GM23248 (cell line): ENCODE measurements at regions not wholly inside any gene's neighbourhood (a gene's known extent, or its start where the extent isn't known, plus 50 kb on each side); places are given as distances from the start of the nearest gene placed in this dataset.
A peak's percentile ranks its signal among the peaks of the same experiment; 100 is the strongest.

Source experiments
- DNase-seq: peaks from one replicate; pipeline ENCODE4 v3.0.0-alpha.2; 2015
- H2AFZ ChIP-seq: fragments of 200-600 bp; sonication (generic); 2 replicates; pipeline ENCODE4 v1.6.1; 2016; ENCODE audit warnings: antibody characterized with exemption
- H3F3A ChIP-seq: fragments of 200-600 bp; sonication (generic); 2 replicates; pipeline ENCODE4 v1.6.1; 2016; ENCODE audit warnings: mild to moderate bottlenecking, antibody characterized with exemption, mixed run types; ENCODE audit not compliant: insufficient read depth
- H3K27ac ChIP-seq: fragments of 200-600 bp; sonication (generic); 2 replicates; pipeline ENCODE4 v1.5.1; 2016; ENCODE audit warnings: mild to moderate bottlenecking
- H3K27me3 ChIP-seq: fragments of 200-600 bp; sonication (generic); replicated peaks from 2 replicates; pipeline ENCODE4 v1.6.1; 2016; ENCODE audit warnings: mild to moderate bottlenecking; ENCODE audit not compliant: insufficient read depth
- H3K36me3 ChIP-seq: fragments of 200-600 bp; sonication (generic); 2 replicates; pipeline ENCODE4 v1.6.1; 2016; ENCODE audit warnings: low read depth, mild to moderate bottlenecking
- H3K4me1 ChIP-seq: fragments of 200-600 bp; sonication (generic); 2 replicates; pipeline ENCODE4 v1.6.1; 2016; ENCODE audit warnings: mild to moderate bottlenecking; ENCODE audit not compliant: insufficient read depth
- H3K4me2 ChIP-seq: fragments of 200-600 bp; sonication (generic); one replicate; pipeline ENCODE4 v1.6.1; 2016; ENCODE audit warnings: mild to moderate bottlenecking; ENCODE audit not compliant: unreplicated experiment
- H3K4me3 ChIP-seq: fragments of 200-600 bp; sonication (generic); 2 replicates; pipeline ENCODE4 v1.5.1; 2016; ENCODE audit warnings: mild to moderate bottlenecking
- H3K79me2 ChIP-seq: fragments of 200-600 bp; sonication (generic); 2 replicates; pipeline ENCODE4 v1.6.1; 2016; ENCODE audit warnings: mild to moderate bottlenecking; ENCODE audit not compliant: insufficient read depth
- H3K9ac ChIP-seq: fragments of 200-600 bp; sonication (generic); 2 replicates; pipeline ENCODE4 v1.6.1; 2016; ENCODE audit warnings: mild to moderate bottlenecking
- H3K9me2 ChIP-seq: fragments of 200-600 bp; sonication (generic); 2 replicates; pipeline ENCODE4 v1.6.1; 2016; ENCODE audit warnings: mixed run types, mild to moderate bottlenecking, moderate library complexity; ENCODE audit not compliant: insufficient read depth
- H3K9me3 ChIP-seq: fragments of 200-600 bp; sonication (generic); one replicate; pipeline ENCODE4 v1.6.1; 2017; ENCODE audit warnings: low read depth
- H4K20me1 ChIP-seq: fragments of 200-600 bp; sonication (generic); 2 replicates; pipeline ENCODE4 v1.6.0; 2016; ENCODE audit not compliant: insufficient read depth
- EZH2 ChIP-seq: fragments of 200-600 bp; sonication (generic); IDR thresholded peaks from 2 replicates; pipeline ENCODE4 v1.6.1; 2018; ENCODE audit warnings: antibody characterized with exemption, mild to moderate bottlenecking; ENCODE audit not compliant: insufficient read depth, poor library complexity, severe bottlenecking
- EZH2phosphoT487 ChIP-seq: fragments of 200-600 bp; sonication (generic); IDR thresholded peaks from 2 replicates; pipeline ENCODE4 v1.6.1; 2018; ENCODE audit warnings: antibody characterized with exemption, moderate library complexity, mild to moderate bottlenecking, low read depth; ENCODE audit not compliant: insufficient read depth
- WGBS, 2 experiments: methylation state at CpG; one replicate each; pipeline ENCODE4 v1.1.6; 2015 to 2017; ENCODE audit warnings: low lambda C conversion rate in 2 of 2, low coverage in 1 of 2; ENCODE audit errors: missing lambda C conversion rate in 2 of 2; 5-methylcytosine and 5-hydroxymethylcytosine counted together
- in situ Hi-C: fragments of 300-500 bp; cut with MboI; formaldehyde crosslinking; loops from 2 replicates; pipeline ENCODE4 v1.15.0; 2020

DNA sequence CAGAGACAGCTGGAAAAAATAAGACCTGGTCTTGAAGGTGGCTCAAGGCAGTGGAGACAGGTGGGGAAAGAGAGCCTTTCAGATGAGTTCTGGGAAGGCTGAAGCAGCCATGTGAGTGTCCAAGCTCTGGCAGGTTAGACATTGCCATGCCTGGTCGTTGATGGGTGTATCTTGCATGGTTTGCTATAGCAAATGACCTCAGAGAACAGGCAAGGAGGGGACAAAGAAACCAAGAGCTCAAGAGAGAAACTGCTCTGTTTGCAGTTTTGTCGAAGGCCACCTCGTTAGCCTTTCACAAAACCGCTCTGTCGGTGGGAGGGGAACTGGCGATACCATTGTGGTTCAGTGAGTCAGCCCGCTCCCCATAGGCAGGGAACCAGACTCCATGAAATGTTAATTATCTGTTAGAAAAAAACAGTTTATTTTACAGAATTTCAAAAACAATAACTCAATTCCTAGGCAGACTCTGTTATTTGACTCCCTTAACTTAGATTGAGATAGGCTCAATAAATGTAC lies 82.8 kb upstream of the ARGLU1 start:
- WGBS, 2 experiments = 73 to 78% methylated on average over 7 of the region's 7 CpGs
- no peaks in the 10 kb centered on the region for H3K79me2 ChIP-seq

DNA sequence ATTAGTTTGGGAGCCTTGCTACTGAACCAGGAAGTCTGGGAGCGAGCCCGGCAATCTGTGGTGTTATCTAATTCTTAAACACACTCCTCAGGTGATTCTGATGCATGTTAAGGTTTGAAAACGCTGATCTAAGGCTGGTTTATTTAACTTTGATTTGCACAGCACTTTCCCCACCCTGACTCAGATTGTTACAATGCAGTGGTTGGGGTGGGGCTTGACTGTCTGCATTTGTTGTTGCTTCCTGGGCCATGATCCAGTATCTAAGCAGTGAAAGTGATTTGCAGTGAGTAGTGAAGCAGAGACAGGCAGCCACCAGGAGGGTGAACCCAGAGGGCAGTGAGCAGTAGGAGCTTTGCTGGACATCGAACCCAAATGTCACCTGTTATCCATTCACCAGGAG lies 81.6 kb upstream of the ARGLU1 start:
- Histone ChIP-seq H3K4me1 (no peaks in the 10 kb centered on the region), H3K4me2 (no peak overlapping the region), H3K27ac (no peak overlapping the region), H3K36me3 (no peaks in the 10 kb centered on the region), H3K27me3 (no peaks in the 10 kb centered on the region), H3F3A (no peaks in the 10 kb centered on the region), H4K20me1 (no peaks in the 10 kb centered on the region), H3K9me2 (no peaks in the 10 kb centered on the region), H3K9ac (no peak overlapping the region), H3K79me2 (no peaks in the 10 kb centered on the region), H3K9me3 (no peaks in the 10 kb centered on the region), H3K4me3 (no peak overlapping the region), H2AFZ (no peak overlapping the region)
- WGBS, 2 experiments = 23 to 26% methylated on average over 4 of the region's 4 CpGs
- in situ Hi-C loops = no loop called here
- peak; percentile 13 for DNase-seq
- TF ChIP-seq EZH2 (no peak), EZH2phosphoT487 (no peak)

More for the DNA sequence above, 82.8 kb upstream of the ARGLU1 start:
- no peak overlapping the region for H3K4me3 ChIP-seq
- no peaks in the 10 kb centered on the region for H3K4me1 ChIP-seq
- DNase-seq = no peak
- H2AFZ ChIP-seq = no peak overlapping the region
- no peaks in the 10 kb centered on the region for H3K27me3 ChIP-seq
- H3K9me3 ChIP-seq = no peaks in the 10 kb centered on the region
- TF ChIP-seq EZH2phosphoT487 (no peak), EZH2 (no peak)
- no peaks in the 10 kb centered on the region for H3K36me3 ChIP-seq
- H3K4me2 ChIP-seq = no peak overlapping the region
- no peak overlapping the region for H3K9ac ChIP-seq
- in situ Hi-C loops = no loop called here
- H3K9me2 ChIP-seq = no peaks in the 10 kb centered on the region
- H4K20me1 ChIP-seq = no peaks in the 10 kb centered on the region
- no peaks in the 10 kb centered on the region for H3F3A ChIP-seq
- no peak overlapping the region for H3K27ac ChIP-seq

DNA sequence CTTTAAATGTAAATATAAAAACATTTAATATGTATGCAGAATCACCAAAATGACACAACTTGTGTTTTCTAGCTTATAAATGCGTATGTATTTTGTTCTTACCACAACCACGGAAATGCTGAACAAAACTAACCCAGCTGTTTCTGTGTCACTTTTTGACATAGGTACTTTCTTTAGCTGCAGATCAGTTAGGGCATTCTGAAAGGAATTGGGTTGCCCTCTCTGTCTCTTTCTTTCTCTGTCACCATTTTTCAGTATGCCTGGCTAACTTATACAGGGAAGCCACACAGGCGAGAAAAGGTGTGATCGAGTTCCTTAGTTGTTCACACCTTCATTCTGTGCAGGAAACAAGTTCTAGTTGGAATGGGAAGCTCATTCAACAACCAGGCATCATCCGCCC lies 72.6 kb upstream of the ARGLU1 start:
- WGBS, 2 experiments = 69 to 71% methylated on average over 5 of the region's 5 CpGs
- Histone ChIP-seq H3K9me3 (no peaks in the 10 kb centered on the region), H3K27ac (no peak overlapping the region), H3K4me1 (no peaks in the 10 kb centered on the region), H4K20me1 (no peaks in the 10 kb centered on the region), H3K4me3 (no peak overlapping the region), H3K79me2 (no peaks in the 10 kb centered on the region), H3K9ac (no peak overlapping the region), H3K36me3 (no peaks in the 10 kb centered on the region), H2AFZ (no peak overlapping the region), H3K9me2 (no peaks in the 10 kb centered on the region), H3K27me3 (no peaks in the 10 kb centered on the region), H3K4me2 (no peak overlapping the region), H3F3A (no peaks in the 10 kb centered on the region)
- no peak for TF ChIP-seq EZH2
- in situ Hi-C loops = no loop called here
- DNase-seq = no peak

GRCh38 chr13:106637519-106637918 lies 69.6 kb upstream of the ARGLU1 start:
- Histone ChIP-seq H3K9me2 (no peaks in the 10 kb centered on the region), H3K4me3 (no peak overlapping the region), H3K27me3 (peaks cover 17% of the 10 kb centered on the region; the same call in 1 of the 2 replicates), H4K20me1 (no peaks in the 10 kb centered on the region), H3K4me1 (no peaks in the 10 kb centered on the region), H3K4me2 (no peak overlapping the region), H3K9ac (no peak overlapping the region), H3K36me3 (no peaks in the 10 kb centered on the region), H3K9me3 (no peaks in the 10 kb centered on the region), H3K27ac (no peak overlapping the region), H2AFZ (no peak overlapping the region), H3K79me2 (no peaks in the 10 kb centered on the region), H3F3A (no peaks in the 10 kb centered on the region)
- in situ Hi-C loops = no loop called here
- no peak for TF ChIP-seq EZH2phosphoT487
- TF ChIP-seq EZH2 = no peak
- DNase-seq = no peak
- 34 to 52% methylated on average over 2 of the region's 2 CpGs for WGBS, 2 experiments

DNA sequence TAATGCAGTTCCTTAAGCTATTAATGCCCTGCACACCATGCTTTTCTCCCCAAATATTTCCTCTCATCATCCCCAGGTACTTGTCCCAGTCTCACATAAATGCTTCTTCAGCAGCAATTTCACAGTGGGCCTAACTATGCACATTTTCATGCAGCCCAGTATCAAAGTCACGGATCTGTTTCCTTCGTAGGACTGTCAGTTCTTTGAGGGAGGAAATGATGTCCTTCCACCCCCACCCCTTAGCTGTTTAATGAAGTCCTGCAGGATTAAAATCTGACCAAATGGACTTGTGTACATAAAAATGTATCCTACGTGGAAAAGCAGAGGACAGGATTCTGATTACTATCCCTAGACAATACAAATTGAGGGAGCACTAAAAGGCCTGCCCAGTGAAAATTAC lies 68.6 kb upstream of the ARGLU1 start:
- Histone ChIP-seq H3K9me3 (no peaks in the 10 kb centered on the region), H3K9me2 (no peaks in the 10 kb centered on the region), H4K20me1 (no peaks in the 10 kb centered on the region), H3K4me3 (no peak overlapping the region), H3K27ac (no peak overlapping the region), H3K4me1 (no peaks in the 10 kb centered on the region), H2AFZ (no peak overlapping the region), H3K27me3 (peaks cover 17% of the 10 kb centered on the region; the same call in 1 of the 2 replicates), H3F3A (no peaks in the 10 kb centered on the region), H3K36me3 (no peaks in the 10 kb centered on the region), H3K9ac (no peak overlapping the region), H3K79me2 (no peaks in the 10 kb centered on the region), H3K4me2 (no peak overlapping the region)
- DNase-seq = no peak
- in situ Hi-C loops = no loop called here
- TF ChIP-seq EZH2phosphoT487 (no peak), EZH2 (no peak)
- 67 to 81% methylated on average over 3 of the region's 3 CpGs for WGBS, 2 experiments
